HuH-7 (cell line): ENCODE measurements at regions not wholly inside any gene's neighbourhood (a gene's known extent, or its start where the extent isn't known, plus 50 kb on each side); places are given as distances from the start of the nearest gene placed in this dataset.
A peak's percentile ranks its signal among the peaks of the same experiment; 100 is the strongest.
"Not testable (repeated sequence)": the region's sequence is repeated elsewhere in the genome, so short reads cannot be mapped to it uniquely, and the experiment has no call there.

Experiments
- DNase-seq: peaks from one replicate; pipeline ENCODE4 v3.0.0; 2011; ENCODE audit warnings: low spot score

DNA sequence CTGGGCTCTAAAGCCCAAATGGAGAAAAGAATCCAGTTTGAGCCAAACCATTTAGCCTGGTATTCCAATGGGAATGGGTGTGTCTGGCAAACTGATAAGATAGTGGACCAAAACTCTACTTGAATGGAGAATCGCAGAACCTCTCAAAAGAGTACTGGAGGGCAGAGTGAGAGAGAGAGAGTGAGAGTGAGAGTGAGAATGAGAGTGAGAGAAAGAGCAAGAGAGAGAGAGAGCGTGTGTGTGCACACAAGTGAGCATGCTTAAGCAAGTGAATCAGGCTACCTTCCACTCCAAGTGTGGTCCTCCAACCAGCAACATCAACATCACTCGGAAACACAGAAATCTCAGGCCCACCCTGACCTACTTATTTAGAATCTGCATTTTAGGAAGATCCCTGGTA, 58.8 kb downstream of the UQCRFS1 start:
- no peak for DNase-seq

GRCh38 chr19:29145756-29146155, 67.2 kb downstream of the UQCRFS1 start:
- no peak for DNase-seq

DNA sequence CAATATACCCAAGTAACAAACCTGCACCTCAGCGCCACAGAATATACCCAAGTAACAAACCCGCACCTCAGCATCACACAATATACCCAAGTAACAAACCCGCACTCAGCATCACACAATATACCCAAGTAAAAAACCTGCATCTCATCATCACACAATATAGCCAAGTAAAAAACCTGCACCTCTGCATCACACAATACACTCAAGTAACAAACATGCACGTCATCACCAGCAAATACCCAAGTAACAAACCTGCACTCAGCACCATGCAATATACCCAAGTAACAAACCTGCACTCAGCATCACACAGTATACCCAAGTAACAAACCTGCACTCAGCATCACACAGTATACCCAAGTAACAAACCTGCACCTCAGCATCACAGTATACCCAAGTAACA, 69.8 kb downstream of the UQCRFS1 start:
- no peak for DNase-seq

GRCh38 chr19:29139227-29139626, 73.7 kb downstream of the UQCRFS1 start:
- no peak for DNase-seq

- DNase-seq = not testable (repeated sequence)
Observed at GRCh38 chr19:29138206-29138605, 74.7 kb downstream of the UQCRFS1 start.

GRCh38 chr19:29131456-29131855, 81.5 kb downstream of the UQCRFS1 start:
- no peak for DNase-seq

DNA sequence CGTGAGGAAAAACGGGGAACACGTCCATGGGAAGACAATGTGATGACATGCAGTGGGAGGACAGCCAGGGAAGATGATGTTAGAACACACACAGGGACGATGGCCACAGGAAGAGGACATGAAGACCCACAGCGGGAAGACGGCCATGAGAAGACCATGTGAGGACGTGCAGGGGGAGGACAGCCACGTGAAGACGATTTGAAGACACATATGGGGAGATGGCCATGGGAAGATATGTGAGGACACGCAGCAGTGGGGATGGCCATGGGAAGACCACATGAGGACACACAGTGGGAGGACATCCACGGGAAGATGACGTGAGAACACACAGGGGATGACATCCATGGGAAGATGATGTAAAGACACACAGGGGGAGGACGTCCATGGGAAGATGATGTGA, 83.8 kb downstream of the UQCRFS1 start:
- DNase-seq = no peak

- DNase-seq = no peak
Observed at GRCh38 chr19:29128203-29128602, 84.7 kb downstream of the UQCRFS1 start.

DNA sequence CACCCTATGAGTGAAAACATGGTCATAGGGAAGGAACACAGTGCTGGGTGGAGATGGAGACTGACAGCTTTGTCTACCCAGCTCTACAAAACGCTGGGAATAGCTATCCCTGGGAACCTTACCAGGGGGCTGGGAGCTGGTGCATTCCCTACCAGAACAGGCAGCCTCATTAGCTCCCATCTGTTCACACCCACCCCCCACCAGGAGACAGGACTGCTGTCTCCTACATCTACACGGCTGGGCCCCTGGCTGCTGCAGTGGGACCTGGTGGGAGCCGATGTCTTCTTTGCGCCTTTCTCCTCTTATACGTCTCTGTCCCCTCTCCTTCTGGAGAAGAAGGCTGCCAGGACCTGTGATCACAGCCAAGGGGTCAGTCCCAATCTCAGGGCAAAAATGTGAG, 90.8 kb downstream of the UQCRFS1 start:
- no peak for DNase-seq

DNA sequence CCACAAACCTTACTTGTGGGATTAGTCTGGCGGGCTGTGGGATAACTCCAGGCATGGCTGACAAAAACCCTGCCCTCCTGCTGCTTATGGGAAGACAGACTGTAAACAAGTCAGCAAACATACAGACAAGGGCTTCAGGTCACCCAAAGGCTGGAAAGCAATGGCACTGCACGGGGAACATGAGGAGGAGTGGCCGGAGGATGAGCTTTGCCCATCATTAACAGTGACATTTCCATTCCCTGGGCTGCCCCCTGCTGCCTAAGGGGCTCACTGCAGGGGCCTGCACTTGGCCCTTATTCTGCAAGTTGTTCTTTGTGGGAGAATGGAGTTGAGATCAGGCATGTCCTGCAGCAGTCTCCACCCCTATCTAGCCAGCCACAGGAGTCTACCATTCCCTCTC, 91.3 kb downstream of the UQCRFS1 start:
- DNase-seq = peak; percentile 20

DNA sequence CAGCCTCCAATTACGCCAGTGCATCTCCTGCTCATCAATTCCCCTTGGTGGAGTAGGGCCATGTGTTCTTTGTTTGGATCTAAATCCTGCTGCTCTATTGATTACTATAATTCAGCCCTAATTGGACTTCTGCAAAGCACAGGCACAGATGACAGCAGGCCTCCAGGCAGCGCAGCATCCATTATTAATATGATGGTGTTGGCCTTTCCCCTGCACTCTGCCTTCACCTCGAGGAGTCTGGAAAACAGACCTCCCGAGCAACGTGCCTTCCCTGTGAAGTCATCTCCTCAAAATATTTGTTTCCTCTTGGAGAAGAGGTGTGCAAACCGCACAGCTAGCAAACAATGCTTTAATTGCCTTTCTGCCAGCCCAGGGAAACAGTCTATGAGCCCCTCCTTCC, 92.5 kb downstream of the UQCRFS1 start:
- no peak for DNase-seq

DNA sequence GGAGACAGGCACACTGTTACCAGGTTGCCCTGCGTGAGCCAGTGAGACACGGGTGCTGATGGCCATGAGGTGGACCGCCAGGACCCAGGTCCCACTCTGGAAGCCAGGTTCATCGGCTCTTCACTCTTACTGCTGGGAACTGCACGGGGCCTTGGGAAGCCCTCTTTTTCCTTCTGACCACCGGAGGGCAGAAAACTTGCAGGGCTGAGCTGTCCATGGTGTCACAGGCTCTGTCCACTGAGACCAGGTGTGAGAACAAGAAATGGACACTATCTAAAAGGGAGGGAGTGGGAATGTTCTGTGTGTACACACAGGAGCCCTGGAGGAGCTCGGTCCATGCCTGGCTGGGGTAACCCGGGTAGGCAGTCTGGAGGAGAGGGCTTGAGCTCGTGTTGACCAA, 93.4 kb downstream of the UQCRFS1 start:
- no peak for DNase-seq

DNA sequence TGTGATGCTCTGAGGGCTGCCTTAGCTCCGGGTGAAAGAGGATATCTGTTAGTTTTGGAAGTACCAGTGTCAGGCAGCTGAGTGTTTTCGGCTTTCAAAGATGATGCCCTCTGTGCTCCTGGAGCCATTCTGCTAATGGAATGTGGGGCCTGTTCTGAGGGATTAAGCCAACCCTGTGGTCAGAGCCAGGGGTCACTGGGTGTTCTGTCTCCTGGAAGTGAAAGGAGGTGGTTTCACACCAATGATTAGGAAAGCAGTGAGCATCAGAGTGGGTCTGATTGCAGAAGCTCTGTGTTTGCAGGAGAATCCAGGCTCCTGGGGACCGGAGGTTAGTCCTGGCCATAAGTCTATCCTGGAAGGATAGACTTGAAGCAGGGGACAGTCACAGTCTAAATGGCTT, 94.6 kb downstream of the UQCRFS1 start:
- DNase-seq = no peak

DNA sequence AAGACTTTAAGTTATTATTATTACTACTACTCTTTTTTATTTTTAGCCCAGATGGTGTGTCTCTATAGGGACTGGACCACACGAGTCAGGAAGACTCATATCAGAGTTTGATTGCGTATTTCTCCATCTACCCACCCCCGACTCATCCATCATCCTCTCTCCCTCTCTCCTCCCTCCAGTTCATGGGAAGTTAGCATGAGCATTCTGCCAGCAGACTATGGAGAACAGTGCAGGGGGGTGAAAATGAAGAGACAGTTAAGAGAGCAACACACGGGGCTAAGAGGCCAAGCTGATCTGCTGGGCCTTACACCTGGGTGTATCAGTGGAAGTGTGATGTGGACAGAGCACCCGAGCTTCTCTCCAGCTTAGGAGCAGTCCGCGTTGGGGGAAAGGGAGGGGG, 95.0 kb downstream of the UQCRFS1 start:
- DNase-seq = no peak

DNA sequence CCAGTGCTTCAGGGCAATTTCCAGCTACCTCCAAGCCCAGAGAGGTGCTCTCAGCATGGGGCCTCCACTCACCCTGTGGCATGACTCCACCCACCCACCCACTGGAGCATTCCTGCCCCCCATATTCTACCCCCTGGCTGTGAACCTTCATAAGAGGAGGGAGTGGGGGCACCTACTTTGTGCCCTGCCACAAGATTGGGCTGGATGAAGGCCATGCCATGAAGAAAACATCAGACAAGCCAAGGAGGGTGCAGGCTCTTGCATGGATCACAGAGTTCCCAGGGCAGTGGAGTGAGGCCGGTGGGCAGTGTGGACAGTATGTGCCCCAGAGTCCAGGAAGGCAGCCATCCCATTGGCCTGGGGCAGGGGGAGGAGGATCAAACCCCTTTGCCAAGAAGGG, 97.8 kb downstream of the UQCRFS1 start:
- DNase-seq = no peak

GRCh38 chr19:29113838-29114237, 99.1 kb downstream of the UQCRFS1 start:
- DNase-seq = no peak

DNA sequence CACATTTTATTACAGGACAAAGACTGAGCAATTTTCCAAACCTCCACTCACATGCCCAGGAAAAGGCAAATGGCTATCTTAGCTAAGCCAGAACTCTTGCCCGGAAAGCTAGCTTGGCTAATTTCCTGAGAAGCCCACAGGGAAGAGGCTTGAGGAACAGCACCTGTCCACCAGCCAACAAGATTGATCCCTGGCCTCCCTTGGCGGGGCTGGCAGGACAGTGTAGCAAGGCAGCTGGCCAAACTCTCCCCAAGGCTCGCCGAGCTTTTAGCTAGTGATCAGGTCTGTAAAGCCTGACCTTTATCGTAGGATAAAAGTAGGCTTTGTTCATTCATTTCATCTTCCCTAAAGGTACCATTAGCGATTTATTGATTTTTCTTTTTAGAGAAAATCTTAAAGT, 101.4 kb downstream of the UQCRFS1 start:
- no peak for DNase-seq

DNA sequence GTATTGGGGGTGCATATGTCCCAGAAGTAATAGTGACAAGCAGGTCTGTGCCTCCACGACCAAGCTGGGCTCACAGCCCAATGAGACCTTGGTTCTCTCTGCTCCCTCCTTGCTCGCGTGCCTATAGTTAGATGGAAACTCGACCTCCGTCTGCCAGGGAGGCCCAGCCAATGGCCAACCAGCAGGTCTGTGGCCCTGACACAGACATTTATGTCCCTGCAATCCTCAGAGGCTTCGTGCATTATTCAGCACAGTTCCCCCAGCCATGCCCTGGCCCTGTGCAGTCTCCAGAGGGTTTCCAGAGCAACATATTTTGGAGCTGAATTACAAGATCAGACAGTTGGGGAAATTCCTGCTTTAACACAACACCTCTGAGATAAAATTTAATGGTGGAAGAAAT, 105.1 kb downstream of the UQCRFS1 start:
- no peak for DNase-seq

DNA sequence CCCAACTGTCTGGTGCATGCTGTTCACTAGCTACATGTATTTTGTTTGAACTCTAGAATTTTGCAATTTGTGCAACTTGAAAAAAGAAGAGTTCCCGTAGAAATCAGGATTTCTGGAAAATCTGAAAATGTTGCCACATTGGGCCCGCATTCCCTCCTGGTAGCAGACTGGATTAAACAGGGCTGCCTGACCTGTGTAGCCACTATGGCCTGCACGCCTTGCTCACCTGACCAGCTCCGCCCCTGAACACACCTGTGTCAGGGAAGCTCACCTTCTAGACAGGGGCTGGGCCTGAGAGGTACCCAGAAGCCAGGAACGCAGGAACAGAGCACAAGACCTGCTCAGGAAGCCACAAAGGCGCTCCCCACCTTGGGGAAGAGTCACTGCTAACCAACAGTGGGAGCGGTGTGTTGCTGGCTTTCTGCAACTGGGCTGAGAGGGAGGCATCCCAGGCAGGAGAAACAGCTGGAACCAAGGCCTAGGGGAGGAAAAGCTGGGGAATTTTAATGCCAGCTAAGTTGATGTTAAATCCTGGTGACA, 106.5 kb downstream of the UQCRFS1 start:
- DNase-seq = no peak

GRCh38 chr19:29105629-29106292, 107.2 kb downstream of the UQCRFS1 start:
- no peak for DNase-seq

DNA sequence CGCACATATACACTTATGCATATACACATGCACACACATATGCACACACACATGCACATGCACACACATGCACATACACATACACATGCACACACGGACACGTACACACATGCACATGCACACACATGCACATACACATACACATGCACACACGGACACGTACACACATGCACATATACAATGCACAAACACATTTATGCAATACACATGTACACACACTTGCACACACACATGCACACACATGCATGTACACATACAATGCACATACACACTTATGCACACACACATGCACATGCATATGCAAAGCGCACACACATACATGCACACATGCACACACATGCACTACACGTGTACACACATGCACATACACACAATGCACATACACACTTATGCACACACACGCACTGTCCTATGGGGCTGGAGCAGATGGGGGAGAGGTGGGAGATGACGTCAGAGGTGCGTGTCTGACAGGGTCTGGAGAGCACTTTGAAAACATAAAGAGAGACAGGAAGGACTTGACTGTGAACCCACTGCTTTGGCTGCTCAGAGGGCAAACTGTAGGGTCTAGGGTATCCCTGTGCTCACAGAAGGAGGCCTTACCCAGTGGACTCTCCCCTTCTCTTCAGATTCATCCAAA, 108.2 kb downstream of the UQCRFS1 start:
- no peak for DNase-seq

DNA sequence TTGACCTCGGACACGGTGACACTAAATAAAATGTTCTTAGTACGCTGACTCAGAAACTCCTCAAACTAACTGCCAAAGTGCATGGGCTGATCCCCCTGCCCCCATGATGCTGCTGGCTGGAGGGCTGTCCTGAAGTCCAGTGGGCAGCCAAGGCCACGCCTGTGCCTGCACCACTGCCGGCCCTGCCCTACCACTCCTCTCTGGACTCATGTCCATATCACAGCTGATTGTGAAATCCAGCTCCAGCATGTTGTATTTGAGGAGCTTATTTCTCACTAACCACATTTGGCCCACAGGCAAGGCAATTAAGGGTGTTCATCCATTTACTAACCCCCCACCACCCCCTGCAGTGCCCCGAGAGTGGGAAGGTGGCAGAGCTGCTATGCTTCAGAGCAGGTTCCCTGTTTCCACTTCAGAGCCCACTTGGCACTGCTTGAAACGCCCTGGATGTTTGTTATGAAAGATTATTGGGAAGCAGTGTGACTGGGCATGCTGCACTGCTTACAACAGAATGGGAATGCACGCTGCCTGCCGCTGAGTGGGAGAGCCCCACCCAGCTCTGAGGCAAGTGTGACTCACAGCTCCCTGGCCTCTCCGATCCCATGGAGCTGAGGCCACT, 114.0 kb downstream of the UQCRFS1 start:
- DNase-seq = no peak

GRCh38 chr19:29098091-29098490, 114.9 kb downstream of the UQCRFS1 start:
- no peak for DNase-seq
